Smooth muscle cell (in vitro differentiated cells): ENCODE measurements at regions not wholly inside any gene's neighbourhood (a gene's known extent, or its start where the extent isn't known, plus 50 kb on each side); places are given as distances from the start of the nearest gene placed in this dataset.

Source experiments
- DNase-seq: peaks from one replicate; lab custom pipeline; 2025; ENCODE audit not compliant: unreplicated experiment; lab: John Stamatoyannopoulos, UW
- H2AFZ ChIP-seq: fragments of 200-600 bp; sonication (generic); 2 replicates; pipeline ENCODE4 v1.6.0; 2016; ENCODE audit warnings: antibody characterized with exemption, low read depth, mild to moderate bottlenecking
- H3F3A ChIP-seq: fragments of 200-600 bp; sonication (generic); 2 replicates; pipeline ENCODE4 v1.6.0; 2017; ENCODE audit warnings: antibody characterized with exemption, low read depth
- H3K27ac ChIP-seq: fragments of 200-600 bp; sonication (generic); 2 replicates; pipeline ENCODE4 v1.5.1; 2016; ENCODE audit warnings: low read depth, mild to moderate bottlenecking
- H3K27me3 ChIP-seq: fragments of 200-600 bp; sonication (generic); 2 replicates; pipeline ENCODE4 v1.6.1; 2016; ENCODE audit warnings: low read depth, mild to moderate bottlenecking
- H3K36me3 ChIP-seq: fragments of 200-600 bp; sonication (generic); 2 replicates; pipeline ENCODE4 v1.5.1; 2016; ENCODE audit warnings: low read depth
- H3K4me1 ChIP-seq: fragments of 200-600 bp; sonication (generic); 2 replicates; pipeline ENCODE4 v1.5.1; 2016; ENCODE audit warnings: low read depth
- H3K4me2 ChIP-seq: fragments of 200-600 bp; sonication (generic); 2 replicates; pipeline ENCODE4 v1.6.0; 2016; ENCODE audit warnings: mild to moderate bottlenecking
- H3K4me3 ChIP-seq: fragments of 200-600 bp; sonication (generic); 2 replicates; pipeline ENCODE4 v1.5.1; 2016; ENCODE audit warnings: mild to moderate bottlenecking
- H3K79me2 ChIP-seq: fragments of 200-600 bp; sonication (generic); 2 replicates; pipeline ENCODE4 v1.6.0; 2016; ENCODE audit warnings: low read depth, mild to moderate bottlenecking
- H3K9ac ChIP-seq: fragments of 200-600 bp; sonication (generic); 2 replicates; pipeline ENCODE4 v1.6.0; 2016; ENCODE audit warnings: low read depth
- H3K9me3 ChIP-seq: fragments of 200-600 bp; sonication (generic); replicated peaks from 2 replicates; pipeline ENCODE4 v1.5.1; 2016; ENCODE audit warnings: low read depth
- H4K20me1 ChIP-seq: fragments of 200-600 bp; sonication (generic); 2 replicates; pipeline ENCODE4 v1.6.0; 2016; ENCODE audit warnings: low read depth
- WGBS: methylation state at CpG from one replicate; pipeline ENCODE4 v1.1.7; 2016; ENCODE audit warnings: low lambda C conversion rate; 5-methylcytosine and 5-hydroxymethylcytosine counted together
- TF ChIP-seq, protein P1 (sequence below): fragments of 200-600 bp; sonication (generic); IDR thresholded peaks from 2 replicates; pipeline ENCODE4 v1.5.1; 2017; ENCODE audit warnings: borderline replicate concordance, mild to moderate bottlenecking, antibody characterized with exemption; ENCODE audit not compliant: insufficient read depth, poor library complexity, severe bottlenecking

DNA sequence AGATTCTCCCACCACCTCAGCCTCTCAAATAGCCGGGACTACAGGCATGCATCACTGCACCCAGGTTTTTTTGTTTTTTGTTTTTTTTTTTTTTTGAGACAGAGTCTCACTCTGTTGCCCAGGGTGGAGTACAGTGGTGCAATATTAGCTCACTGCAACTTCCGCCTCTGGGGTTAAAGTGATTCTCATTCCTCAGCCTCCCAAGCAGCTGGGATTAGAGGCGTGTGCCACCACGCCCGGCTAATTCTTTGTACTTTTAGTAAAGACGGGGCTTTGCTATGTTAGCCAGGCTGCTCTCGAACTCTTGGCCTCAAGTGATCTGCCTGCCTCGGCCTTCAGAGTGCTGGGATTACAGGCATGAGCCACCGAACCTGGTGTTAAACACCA, 107.5 kb upstream of the KIF5B start:
- Histone ChIP-seq H3K9ac (no peak overlapping the region), H3K4me1 (no peaks in the 10 kb centered on the region), H3K4me2 (no peak overlapping the region), H3K27ac (no peak overlapping the region), H4K20me1 (no peaks in the 10 kb centered on the region), H3K9me3 (no peaks in the 10 kb centered on the region), H3F3A (no peaks in the 10 kb centered on the region), H3K27me3 (no peaks in the 10 kb centered on the region), H3K79me2 (no peaks in the 10 kb centered on the region), H2AFZ (no peak overlapping the region), H3K4me3 (no peak overlapping the region), H3K36me3 (no peaks in the 10 kb centered on the region)
- TF ChIP-seq, protein P1, sequence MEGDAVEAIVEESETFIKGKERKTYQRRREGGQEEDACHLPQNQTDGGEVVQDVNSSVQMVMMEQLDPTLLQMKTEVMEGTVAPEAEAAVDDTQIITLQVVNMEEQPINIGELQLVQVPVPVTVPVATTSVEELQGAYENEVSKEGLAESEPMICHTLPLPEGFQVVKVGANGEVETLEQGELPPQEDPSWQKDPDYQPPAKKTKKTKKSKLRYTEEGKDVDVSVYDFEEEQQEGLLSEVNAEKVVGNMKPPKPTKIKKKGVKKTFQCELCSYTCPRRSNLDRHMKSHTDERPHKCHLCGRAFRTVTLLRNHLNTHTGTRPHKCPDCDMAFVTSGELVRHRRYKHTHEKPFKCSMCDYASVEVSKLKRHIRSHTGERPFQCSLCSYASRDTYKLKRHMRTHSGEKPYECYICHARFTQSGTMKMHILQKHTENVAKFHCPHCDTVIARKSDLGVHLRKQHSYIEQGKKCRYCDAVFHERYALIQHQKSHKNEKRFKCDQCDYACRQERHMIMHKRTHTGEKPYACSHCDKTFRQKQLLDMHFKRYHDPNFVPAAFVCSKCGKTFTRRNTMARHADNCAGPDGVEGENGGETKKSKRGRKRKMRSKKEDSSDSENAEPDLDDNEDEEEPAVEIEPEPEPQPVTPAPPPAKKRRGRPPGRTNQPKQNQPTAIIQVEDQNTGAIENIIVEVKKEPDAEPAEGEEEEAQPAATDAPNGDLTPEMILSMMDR, result no peak
- no peak for DNase-seq
- 91% methylated on average over 9 of the region's 9 CpGs for WGBS

DNA sequence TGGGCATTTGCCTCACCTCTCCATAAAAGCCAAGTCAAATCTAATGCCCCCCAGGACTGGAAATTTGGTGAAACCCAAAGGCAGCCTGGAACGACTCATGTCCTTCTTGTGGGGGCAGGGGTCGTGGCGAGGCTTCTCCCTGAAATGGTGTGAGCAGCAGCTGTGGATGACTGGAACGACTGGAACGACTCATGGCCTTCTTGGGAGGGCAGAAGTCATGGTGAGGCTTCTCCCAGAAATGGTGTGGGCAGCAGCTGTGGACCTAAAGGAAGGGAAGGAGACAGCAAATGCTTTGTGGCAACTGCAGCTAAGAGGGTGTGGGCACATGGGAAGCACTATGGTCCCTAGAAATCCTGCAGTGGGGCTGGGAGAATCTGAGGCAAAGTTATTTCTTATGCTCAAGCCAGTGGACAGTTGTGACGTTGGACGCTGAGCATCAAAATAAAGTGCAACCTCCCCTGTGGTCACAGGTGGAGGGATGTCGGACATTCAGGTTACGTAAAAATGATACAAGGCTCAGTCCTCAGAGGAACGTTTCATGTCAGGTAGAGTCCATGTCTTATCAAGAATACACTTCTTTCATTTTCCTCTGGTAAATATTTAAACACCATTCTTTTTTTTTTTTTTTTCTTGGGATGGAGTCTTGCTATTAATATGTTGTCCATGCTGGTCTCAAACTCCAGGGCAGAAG, 107.0 kb upstream of the KIF5B start:
- Histone ChIP-seq H3K27me3 (no peaks in the 10 kb centered on the region), H4K20me1 (no peaks in the 10 kb centered on the region), H3K36me3 (no peaks in the 10 kb centered on the region), H3K4me2 (no peak overlapping the region), H3K9ac (no peak overlapping the region), H3K4me3 (no peak overlapping the region), H3F3A (no peaks in the 10 kb centered on the region), H2AFZ (no peak overlapping the region), H3K27ac (no peak overlapping the region), H3K9me3 (no peaks in the 10 kb centered on the region), H3K79me2 (no peaks in the 10 kb centered on the region), H3K4me1 (no peaks in the 10 kb centered on the region)
- no peak for DNase-seq
- TF ChIP-seq, protein P1, result no peak
- WGBS, result 73% methylated on average over 10 of the region's 10 CpGs

DNA sequence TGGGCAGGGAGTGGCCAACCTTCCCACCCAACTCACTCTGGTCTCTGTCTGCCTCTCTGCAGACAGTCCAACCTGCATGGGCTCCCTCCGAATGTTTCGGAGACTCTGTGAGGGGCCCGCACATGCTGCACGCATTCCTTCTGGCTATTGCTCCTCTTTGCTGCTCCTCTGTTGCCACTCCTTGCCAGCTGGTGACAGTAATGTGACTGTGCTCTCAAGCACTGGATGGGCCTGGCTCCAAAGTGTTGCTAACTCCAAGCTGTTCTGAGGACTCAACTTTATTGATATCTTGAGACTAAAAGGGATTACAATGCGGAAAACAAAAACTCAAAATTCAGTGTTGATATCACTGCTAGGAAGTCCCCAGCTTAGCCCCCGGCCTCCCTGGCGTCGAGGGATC, 105.4 kb upstream of the KIF5B start:
- no peak overlapping the region for H3K4me2 ChIP-seq
- H3K36me3 ChIP-seq, result no peaks in the 10 kb centered on the region
- TF ChIP-seq, protein P1, result no peak
- H3K27ac ChIP-seq, result no peak overlapping the region
- 94% methylated on average over 8 of the region's 8 CpGs for WGBS
- no peak overlapping the region for H3K9ac ChIP-seq
- H3K4me3 ChIP-seq, result no peak overlapping the region
- H3K27me3 ChIP-seq, result no peaks in the 10 kb centered on the region
- H2AFZ ChIP-seq, result no peak overlapping the region
- H3K79me2 ChIP-seq, result no peaks in the 10 kb centered on the region
- H4K20me1 ChIP-seq, result no peaks in the 10 kb centered on the region
- H3K9me3 ChIP-seq, result no peaks in the 10 kb centered on the region
- H3K4me1 ChIP-seq, result no peaks in the 10 kb centered on the region
- H3F3A ChIP-seq, result no peaks in the 10 kb centered on the region
- no peak for DNase-seq

GRCh38 chr10:32160864-32161263, 104.6 kb upstream of the KIF5B start:
- Histone ChIP-seq H3K4me2 (no peak overlapping the region), H3K4me3 (no peak overlapping the region), H3K9ac (no peak overlapping the region), H3K27me3 (no peaks in the 10 kb centered on the region), H3F3A (no peaks in the 10 kb centered on the region), H3K36me3 (no peaks in the 10 kb centered on the region), H3K27ac (no peak overlapping the region), H2AFZ (no peak overlapping the region), H3K4me1 (no peaks in the 10 kb centered on the region), H3K9me3 (no peaks in the 10 kb centered on the region), H3K79me2 (no peaks in the 10 kb centered on the region), H4K20me1 (no peaks in the 10 kb centered on the region)
- WGBS, result 95% methylated on average over 2 of the region's 2 CpGs
- TF ChIP-seq, protein P1, result no peak
- no peak for DNase-seq
